ENCODE measurements at regions not wholly inside any gene's neighbourhood (a gene's known extent, or its start where the extent isn't known, plus 50 kb on each side); places are given as distances from the start of the nearest gene placed in this dataset.

DNA sequence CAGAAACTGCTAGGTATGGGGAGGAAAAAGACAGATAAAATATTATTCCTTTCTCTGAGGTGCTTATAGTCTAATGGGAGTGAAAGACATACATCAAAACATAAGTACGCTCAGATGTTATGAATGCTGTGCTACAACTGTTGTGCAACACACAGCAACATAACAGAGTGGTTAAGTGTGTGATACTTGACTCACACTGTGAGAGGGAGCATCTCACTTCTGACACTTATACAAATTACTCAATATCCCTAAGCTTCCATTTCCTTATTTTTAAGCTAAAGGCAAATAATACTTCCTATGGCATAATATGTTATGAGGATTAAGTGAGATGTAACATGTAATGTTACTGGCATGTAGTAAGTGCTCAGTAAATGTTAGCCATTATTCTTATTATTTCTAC, 110.6 kb upstream of the FER start:
- H3K4me2 ChIP-seq = no peak overlapping the region
- no peaks in the 10 kb centered on the region for H3K9me3 Mint-ChIP-seq
- H3K27ac Mint-ChIP-seq = no peak overlapping the region

DNA sequence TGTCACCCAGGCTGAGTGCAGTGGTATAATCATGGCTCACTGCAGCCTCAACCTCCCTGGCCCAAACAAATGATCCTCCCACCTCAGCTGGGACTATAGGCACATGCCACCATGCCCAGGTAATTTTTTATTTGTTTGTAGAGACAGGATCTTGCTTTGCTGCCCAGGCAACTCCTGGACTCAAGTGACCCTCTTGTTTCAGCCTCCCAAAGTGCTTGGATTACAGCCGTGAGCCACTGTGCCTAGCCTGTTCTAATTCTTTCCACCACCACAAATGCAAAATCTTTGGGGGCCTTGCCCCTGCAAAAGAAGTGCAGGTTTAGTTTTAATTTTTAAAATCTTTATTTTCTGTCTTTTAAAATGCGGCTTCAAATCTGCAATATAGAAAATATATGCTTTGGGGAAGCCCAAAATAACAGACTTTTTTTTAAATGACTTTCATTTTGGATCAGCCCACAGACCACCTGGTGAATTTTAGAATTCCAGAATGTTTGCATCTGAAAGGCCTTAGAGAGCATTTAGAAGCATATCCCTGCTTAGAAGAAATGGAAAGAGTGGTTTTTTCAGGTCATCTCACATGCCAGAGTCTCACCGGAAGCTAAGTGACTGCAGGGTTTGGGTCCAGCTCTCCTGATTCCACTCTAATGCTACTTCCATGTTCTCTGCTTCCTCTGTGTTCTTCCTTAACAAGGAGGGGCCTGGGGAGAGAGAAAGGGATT, 111.4 kb upstream of the FER start:
- Histone ChIP-seq H3K4me2 (no peak overlapping the region), H3K27me3 (no peaks in the 10 kb centered on the region), H4K20me1 (ENCODE audit: low read depth) (no peaks in the 10 kb centered on the region), H3K36me3 (no peaks in the 10 kb centered on the region), H2AFZ (replicated peaks) (peak overlapping the region; percentile 81), H3K9me3 (ENCODE audit: low read depth) (no peaks in the 10 kb centered on the region), H3F3A (ENCODE audit: low read depth) (no peaks in the 10 kb centered on the region), H3K4me1 (no peaks in the 10 kb centered on the region), H3K9ac (no peak overlapping the region), H3K27ac (no peak overlapping the region), H3K79me2 (ENCODE audit: low read depth) (no peaks in the 10 kb centered on the region), H3K4me3 (no peak overlapping the region)
- no peaks in the 10 kb centered on the region for H3K9me3 Mint-ChIP-seq
- TF ChIP-seq EZH2phosphoT487 (IDR thresholded peaks at IDR 0.05) = no peak
- no peak for TF ChIP-seq EZH2 (IDR thresholded peaks at IDR 0.05)
- TF ChIP-seq, protein P1, sequence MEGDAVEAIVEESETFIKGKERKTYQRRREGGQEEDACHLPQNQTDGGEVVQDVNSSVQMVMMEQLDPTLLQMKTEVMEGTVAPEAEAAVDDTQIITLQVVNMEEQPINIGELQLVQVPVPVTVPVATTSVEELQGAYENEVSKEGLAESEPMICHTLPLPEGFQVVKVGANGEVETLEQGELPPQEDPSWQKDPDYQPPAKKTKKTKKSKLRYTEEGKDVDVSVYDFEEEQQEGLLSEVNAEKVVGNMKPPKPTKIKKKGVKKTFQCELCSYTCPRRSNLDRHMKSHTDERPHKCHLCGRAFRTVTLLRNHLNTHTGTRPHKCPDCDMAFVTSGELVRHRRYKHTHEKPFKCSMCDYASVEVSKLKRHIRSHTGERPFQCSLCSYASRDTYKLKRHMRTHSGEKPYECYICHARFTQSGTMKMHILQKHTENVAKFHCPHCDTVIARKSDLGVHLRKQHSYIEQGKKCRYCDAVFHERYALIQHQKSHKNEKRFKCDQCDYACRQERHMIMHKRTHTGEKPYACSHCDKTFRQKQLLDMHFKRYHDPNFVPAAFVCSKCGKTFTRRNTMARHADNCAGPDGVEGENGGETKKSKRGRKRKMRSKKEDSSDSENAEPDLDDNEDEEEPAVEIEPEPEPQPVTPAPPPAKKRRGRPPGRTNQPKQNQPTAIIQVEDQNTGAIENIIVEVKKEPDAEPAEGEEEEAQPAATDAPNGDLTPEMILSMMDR (IDR thresholded peaks at IDR 0.05) = no peak
- no peak overlapping the region for H3K27ac Mint-ChIP-seq
- H3K4me1 Mint-ChIP-seq = no peaks in the 10 kb centered on the region
- no peak overlapping the region for H3K4me3 Mint-ChIP-seq
- no peaks in the 10 kb centered on the region for H3K27me3 Mint-ChIP-seq (ENCODE audit: insufficient read depth, low read depth)
- DNase-seq (ENCODE audit: low spot score) = no peak
- H3K36me3 Mint-ChIP-seq = no peaks in the 10 kb centered on the region

More for the DNA sequence above, 110.6 kb upstream of the FER start:
- DNase-seq (ENCODE audit: low spot score) = no peak
- Mint-ChIP-seq H3K27me3 (ENCODE audit: insufficient read depth, low read depth) (no peaks in the 10 kb centered on the region), H3K36me3 (no peaks in the 10 kb centered on the region), H3K4me1 (peaks cover 2% of the 10 kb centered on the region), H3K4me3 (no peak overlapping the region)
- Histone ChIP-seq H3K27ac (no peak overlapping the region), H3F3A (ENCODE audit: low read depth) (no peaks in the 10 kb centered on the region), H3K9me3 (ENCODE audit: low read depth) (no peaks in the 10 kb centered on the region), H3K9ac (no peak overlapping the region), H3K4me3 (no peak overlapping the region), H3K4me1 (peaks cover 3% of the 10 kb centered on the region), H2AFZ (replicated peaks) (no peak overlapping the region), H3K36me3 (no peaks in the 10 kb centered on the region), H4K20me1 (ENCODE audit: low read depth) (no peaks in the 10 kb centered on the region), H3K79me2 (ENCODE audit: low read depth) (no peaks in the 10 kb centered on the region), H3K27me3 (no peaks in the 10 kb centered on the region)
- TF ChIP-seq, protein P1 (IDR thresholded peaks at IDR 0.05) = no peak

GRCh38 chr5:108634617-108635288, 112.9 kb upstream of the FER start:
- Histone ChIP-seq H3K36me3 (no peaks in the 10 kb centered on the region), H3K4me3 (no peak overlapping the region), H3F3A (ENCODE audit: low read depth) (no peaks in the 10 kb centered on the region), H3K27me3 (no peaks in the 10 kb centered on the region), H3K4me2 (no peak overlapping the region), H3K9me3 (ENCODE audit: low read depth) (no peaks in the 10 kb centered on the region), H3K4me1 (no peaks in the 10 kb centered on the region), H3K79me2 (ENCODE audit: low read depth) (no peaks in the 10 kb centered on the region), H3K27ac (no peak overlapping the region), H2AFZ (replicated peaks) (no peak overlapping the region), H3K9ac (no peak overlapping the region), H4K20me1 (ENCODE audit: low read depth) (no peaks in the 10 kb centered on the region)
- no peak for DNase-seq (ENCODE audit: low spot score)
- no peaks in the 10 kb centered on the region for H3K36me3 Mint-ChIP-seq
- no peak overlapping the region for H3K27ac Mint-ChIP-seq
- no peaks in the 10 kb centered on the region for H3K27me3 Mint-ChIP-seq (ENCODE audit: insufficient read depth, low read depth)
- TF ChIP-seq, protein P1 (IDR thresholded peaks at IDR 0.05) = no peak
- no peak for TF ChIP-seq EZH2phosphoT487 (IDR thresholded peaks at IDR 0.05)
- TF ChIP-seq EZH2 (IDR thresholded peaks at IDR 0.05) = no peak
- no peaks in the 10 kb centered on the region for H3K9me3 Mint-ChIP-seq
- H3K4me1 Mint-ChIP-seq = no peaks in the 10 kb centered on the region
- no peak overlapping the region for H3K4me3 Mint-ChIP-seq

Data from neural progenitor cell (in vitro differentiated cells).